Mucosa of stomach (tissue), 1 donor: ENCODE measurements at regions not wholly inside any gene's neighbourhood (a gene's known extent, or its start where the extent isn't known, plus 50 kb on each side); places are given as distances from the start of the nearest gene placed in this dataset.

Experiments used
- H3K27me3 ChIP-seq: one replicate; pipeline ENCODE4 v1.7.0; 2013; ENCODE audit warnings: mild to moderate bottlenecking, low read length; ENCODE audit not compliant: control insufficient read depth, insufficient read depth
- H3K36me3 ChIP-seq: one replicate; pipeline ENCODE4 v1.7.0; 2013; ENCODE audit warnings: low read length; ENCODE audit not compliant: control insufficient read depth, insufficient read depth
- H3K4me1 ChIP-seq: one replicate; pipeline ENCODE4 v1.7.0; 2013; ENCODE audit warnings: mild to moderate bottlenecking, low read length; ENCODE audit not compliant: control insufficient read depth, insufficient read depth
- H3K4me3 ChIP-seq: one replicate; pipeline ENCODE4 v1.7.0; 2013; ENCODE audit warnings: low read length
- H3K9ac ChIP-seq: one replicate; pipeline ENCODE4 v1.7.0; 2013; ENCODE audit warnings: mild to moderate bottlenecking, low read length, moderate library complexity
- H3K9me3 ChIP-seq: one replicate; pipeline ENCODE4 v1.7.0; 2013; ENCODE audit warnings: mild to moderate bottlenecking, low read length, moderate library complexity; ENCODE audit not compliant: control insufficient read depth
- donor health status: Pancreatic carcinoma.

DNA sequence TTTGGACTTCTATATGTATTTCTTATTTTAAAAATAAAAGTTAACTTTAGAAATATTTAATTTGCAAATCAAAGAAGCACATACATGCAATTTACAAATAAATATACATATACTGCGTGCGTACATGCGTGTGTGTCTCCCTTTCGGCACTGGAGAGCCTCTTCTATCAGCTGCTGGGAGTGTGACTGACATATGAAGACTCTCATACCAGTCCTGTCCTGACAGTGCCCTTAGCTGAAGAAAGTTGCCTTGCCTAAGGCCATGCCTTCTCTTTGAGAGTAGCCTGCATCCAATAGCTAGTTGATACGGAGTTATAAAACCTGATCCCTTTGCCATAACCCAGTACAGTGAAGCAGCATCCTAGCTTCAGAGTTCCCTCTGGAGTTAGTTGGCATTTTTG is 282.4 kb upstream of the NEGR1 start:
- Histone ChIP-seq H3K4me3 (no peak overlapping the region), H3K27me3 (no peaks in the 10 kb centered on the region), H3K4me1 (no peaks in the 10 kb centered on the region), H3K9me3 (no peaks in the 10 kb centered on the region), H3K9ac (no peak overlapping the region), H3K36me3 (no peaks in the 10 kb centered on the region)

DNA sequence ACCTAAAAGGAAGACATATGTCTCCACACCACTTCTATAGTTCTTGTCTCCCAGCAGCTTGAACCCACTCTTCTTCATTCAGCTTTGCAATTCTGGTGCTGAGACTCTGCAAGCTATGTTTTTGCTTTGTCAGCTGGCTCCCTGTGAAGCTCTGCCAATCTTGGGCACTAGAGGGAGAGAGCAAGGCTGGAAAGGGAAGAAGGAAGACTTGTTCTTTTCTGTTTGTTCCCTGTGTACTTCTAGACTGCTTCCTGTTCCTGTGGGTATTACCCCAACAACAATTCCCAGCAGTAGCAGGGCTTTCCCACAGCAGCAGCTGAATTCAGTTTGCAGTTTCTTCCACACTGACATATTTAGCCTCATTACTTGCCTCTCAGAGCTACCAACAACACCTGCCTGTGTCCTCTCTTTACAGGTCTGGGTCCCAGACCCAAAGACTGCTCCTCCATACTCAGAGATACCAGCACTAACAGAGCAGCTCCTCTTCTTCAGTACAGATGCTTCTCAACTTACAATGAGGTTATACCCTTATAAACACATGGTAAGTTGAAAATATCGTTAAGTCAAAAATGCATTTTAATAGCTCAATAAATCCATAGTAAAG is 275.2 kb upstream of the NEGR1 start:
- H3K27me3 ChIP-seq: no peaks in the 10 kb centered on the region
- H3K36me3 ChIP-seq: no peaks in the 10 kb centered on the region
- H3K4me1 ChIP-seq: no peaks in the 10 kb centered on the region
- no peaks in the 10 kb centered on the region for H3K9me3 ChIP-seq
- H3K4me3 ChIP-seq: no peak overlapping the region
- no peak overlapping the region for H3K9ac ChIP-seq

DNA sequence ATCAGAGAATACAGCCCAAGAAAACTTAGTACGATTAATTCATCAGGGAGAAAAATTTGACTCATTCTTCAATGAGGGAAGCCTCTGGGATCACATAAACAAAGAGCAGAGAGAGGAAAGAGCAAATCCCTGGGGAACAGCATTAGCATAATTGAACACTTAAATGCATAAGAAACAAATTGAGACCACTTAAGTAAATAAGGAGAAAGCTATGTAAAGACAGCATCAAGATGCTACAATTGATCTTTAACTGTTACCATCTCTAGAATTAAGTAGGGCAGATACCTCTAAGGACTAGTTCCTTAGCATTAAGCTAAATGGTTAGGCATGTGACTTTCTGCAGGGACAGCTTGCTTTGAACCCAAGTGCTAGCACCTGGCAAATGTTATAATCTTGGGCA is 265.1 kb upstream of the NEGR1 start:
- Histone ChIP-seq H3K27me3 (no peaks in the 10 kb centered on the region), H3K9me3 (no peaks in the 10 kb centered on the region), H3K4me3 (no peak overlapping the region), H3K9ac (no peak overlapping the region), H3K4me1 (no peaks in the 10 kb centered on the region), H3K36me3 (no peaks in the 10 kb centered on the region)

DNA sequence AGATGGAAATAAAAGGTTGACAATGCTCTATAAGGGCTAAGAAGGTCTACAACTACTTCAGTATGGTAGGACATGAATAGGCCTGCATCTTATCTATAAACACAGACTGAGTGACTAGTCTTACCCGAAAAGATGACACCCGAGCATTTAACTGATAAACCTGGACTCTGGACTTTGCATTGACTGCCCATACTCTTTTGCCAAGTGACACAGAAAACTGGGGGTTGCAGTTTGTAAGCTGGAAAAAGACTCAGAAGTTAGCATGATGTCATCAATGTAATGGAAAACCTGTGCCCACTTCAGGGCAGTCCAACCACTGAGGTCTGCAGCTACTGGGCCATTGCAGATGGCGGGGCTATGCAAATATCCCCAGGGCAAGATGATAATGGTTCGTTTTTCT is 258.3 kb upstream of the NEGR1 start:
- Histone ChIP-seq H3K27me3 (no peaks in the 10 kb centered on the region), H3K9ac (no peak overlapping the region), H3K4me3 (no peak overlapping the region), H3K36me3 (no peaks in the 10 kb centered on the region), H3K4me1 (no peaks in the 10 kb centered on the region), H3K9me3 (no peaks in the 10 kb centered on the region)

- Histone ChIP-seq H3K9me3 (no peaks in the 10 kb centered on the region), H3K9ac (no peak overlapping the region), H3K36me3 (no peaks in the 10 kb centered on the region), H3K4me1 (no peaks in the 10 kb centered on the region), H3K27me3 (no peaks in the 10 kb centered on the region), H3K4me3 (no peak overlapping the region)
These were observed 253.1 kb upstream of the NEGR1 start for GRCh38 chr1:72535470-72535869.

DNA sequence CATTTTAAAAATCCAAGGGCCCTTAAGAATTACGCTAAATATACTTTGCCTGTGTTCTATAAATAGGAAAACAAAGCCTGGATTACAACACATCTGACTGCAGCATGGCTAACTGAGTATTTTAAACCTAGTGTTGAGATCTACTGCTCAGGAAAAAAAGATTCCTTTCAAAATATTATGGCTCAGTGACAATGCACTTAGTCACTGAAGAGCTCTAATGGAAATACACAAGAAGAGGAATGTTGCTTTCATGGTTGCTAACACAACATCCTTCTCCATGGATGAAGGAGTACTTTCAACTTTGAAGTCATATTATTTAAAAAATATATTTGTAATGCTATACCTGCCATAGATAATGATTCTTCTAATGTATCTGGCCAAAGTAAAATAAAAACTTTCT is 248.3 kb upstream of the NEGR1 start:
- Histone ChIP-seq H3K36me3 (no peaks in the 10 kb centered on the region), H3K9ac (no peak overlapping the region)

GRCh38 chr1:72526926-72527325 is 244.6 kb upstream of the NEGR1 start:
- no peak overlapping the region for H3K4me3 ChIP-seq
- no peaks in the 10 kb centered on the region for H3K27me3 ChIP-seq
- no peaks in the 10 kb centered on the region for H3K4me1 ChIP-seq
- no peaks in the 10 kb centered on the region for H3K9me3 ChIP-seq
- no peak overlapping the region for H3K9ac ChIP-seq
- H3K36me3 ChIP-seq: no peaks in the 10 kb centered on the region

More for the DNA sequence above, 248.3 kb upstream of the NEGR1 start:
- no peaks in the 10 kb centered on the region for H3K4me1 ChIP-seq
- H3K9me3 ChIP-seq: no peaks in the 10 kb centered on the region
- H3K4me3 ChIP-seq: no peak overlapping the region
- H3K27me3 ChIP-seq: no peaks in the 10 kb centered on the region

- Histone ChIP-seq H3K4me1 (no peaks in the 10 kb centered on the region), H3K36me3 (no peaks in the 10 kb centered on the region), H3K27me3 (no peaks in the 10 kb centered on the region), H3K4me3 (no peak overlapping the region), H3K9ac (no peak overlapping the region), H3K9me3 (no peaks in the 10 kb centered on the region)
These were observed 241.7 kb upstream of the NEGR1 start for GRCh38 chr1:72524021-72524420.

DNA sequence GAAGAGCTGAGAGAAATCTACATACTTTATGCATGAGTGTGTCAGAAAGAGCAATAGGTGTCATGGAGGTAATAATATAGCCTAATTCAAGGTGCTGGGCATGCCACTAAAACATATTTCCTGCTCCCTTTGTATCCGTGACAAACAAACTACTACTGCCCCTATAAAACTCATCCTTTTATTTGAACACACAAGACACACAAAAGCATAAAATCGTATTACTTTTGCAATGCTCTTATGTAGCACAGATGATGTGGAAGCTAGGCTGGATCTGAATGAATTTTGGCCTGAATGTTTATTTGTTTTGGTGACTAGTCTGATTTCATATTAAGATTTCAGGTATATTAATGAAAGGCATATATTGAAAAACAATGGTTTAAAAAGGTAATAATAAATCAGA is 239.3 kb upstream of the NEGR1 start:
- Histone ChIP-seq H3K9ac (no peak overlapping the region), H3K4me3 (no peak overlapping the region), H3K36me3 (no peaks in the 10 kb centered on the region), H3K4me1 (no peaks in the 10 kb centered on the region), H3K9me3 (no peaks in the 10 kb centered on the region), H3K27me3 (no peaks in the 10 kb centered on the region)

- no peaks in the 10 kb centered on the region for H3K36me3 ChIP-seq
- no peaks in the 10 kb centered on the region for H3K4me1 ChIP-seq
- no peak overlapping the region for H3K9ac ChIP-seq
- no peaks in the 10 kb centered on the region for H3K27me3 ChIP-seq
- H3K9me3 ChIP-seq: no peaks in the 10 kb centered on the region
- H3K4me3 ChIP-seq: no peak overlapping the region
These were observed 234.5 kb upstream of the NEGR1 start for GRCh38 chr1:72516826-72517225.

DNA sequence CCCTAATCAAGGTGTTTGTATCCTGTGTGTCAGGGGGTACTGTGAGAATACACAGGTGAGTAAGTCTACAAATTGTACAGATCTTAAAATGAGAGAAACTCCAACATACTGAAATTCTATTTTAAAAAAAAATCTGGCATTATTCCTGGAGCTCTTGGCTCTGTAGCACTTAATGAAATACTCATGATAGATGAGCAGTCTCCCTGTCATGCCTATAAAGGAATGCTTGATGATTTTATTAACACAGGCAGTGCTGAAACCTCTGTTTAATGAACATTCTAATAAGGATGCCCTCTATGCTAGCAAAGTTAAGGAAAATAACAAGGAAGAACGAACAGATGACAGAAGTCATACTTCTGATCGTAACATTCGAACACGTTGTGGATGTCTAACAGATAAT is 233.9 kb upstream of the NEGR1 start:
- no peak overlapping the region for H3K4me3 ChIP-seq
- H3K27me3 ChIP-seq: no peaks in the 10 kb centered on the region
- no peaks in the 10 kb centered on the region for H3K36me3 ChIP-seq
- H3K9ac ChIP-seq: no peak overlapping the region
- no peaks in the 10 kb centered on the region for H3K4me1 ChIP-seq
- no peaks in the 10 kb centered on the region for H3K9me3 ChIP-seq

DNA sequence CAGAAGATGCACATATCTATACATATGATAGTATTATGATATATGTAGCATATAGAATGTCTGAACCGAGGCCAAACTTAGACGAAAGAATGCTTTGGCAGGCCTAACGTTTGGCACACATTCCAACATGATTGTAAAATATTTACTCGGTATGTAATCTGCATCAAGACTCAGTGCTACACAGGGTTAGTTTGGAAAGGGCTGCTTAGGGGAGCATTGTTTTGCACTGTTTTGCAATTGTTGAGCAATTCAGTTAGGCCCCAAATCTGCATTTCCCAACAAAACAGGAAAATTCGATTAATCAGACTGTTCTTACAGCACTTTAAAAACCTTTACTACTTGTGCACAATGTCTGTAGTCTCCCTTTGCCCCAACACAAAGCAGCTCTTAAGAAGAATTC is 216.0 kb upstream of the NEGR1 start:
- H3K36me3 ChIP-seq: no peaks in the 10 kb centered on the region
- H3K27me3 ChIP-seq: no peaks in the 10 kb centered on the region
- H3K9me3 ChIP-seq: no peaks in the 10 kb centered on the region

DNA sequence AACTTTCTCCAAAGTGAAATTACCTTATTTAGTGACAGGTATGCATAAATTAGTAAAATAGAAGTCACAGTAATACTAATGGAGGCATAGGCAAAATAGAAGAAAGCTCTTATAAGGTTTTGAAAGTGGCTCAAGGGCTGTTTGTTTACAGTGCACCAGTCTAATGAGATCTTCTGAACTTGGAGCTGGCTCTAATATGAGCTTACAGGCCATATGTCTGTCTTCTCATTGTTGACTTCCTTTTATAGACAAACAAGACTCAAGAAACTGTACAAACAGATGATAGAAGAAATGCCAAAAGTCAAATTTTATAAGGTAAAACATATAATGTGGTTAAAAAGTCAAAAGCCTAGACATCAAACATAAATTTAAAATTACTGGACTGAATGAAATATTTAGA is 207.5 kb upstream of the NEGR1 start:
- no peaks in the 10 kb centered on the region for H3K36me3 ChIP-seq
- no peak overlapping the region for H3K4me3 ChIP-seq
- H3K9me3 ChIP-seq: no peaks in the 10 kb centered on the region
- no peak overlapping the region for H3K9ac ChIP-seq
- H3K4me1 ChIP-seq: no peaks in the 10 kb centered on the region
- no peaks in the 10 kb centered on the region for H3K27me3 ChIP-seq

More for the DNA sequence above, 216.0 kb upstream of the NEGR1 start:
- no peaks in the 10 kb centered on the region for H3K4me1 ChIP-seq
- no peak overlapping the region for H3K9ac ChIP-seq
- no peak overlapping the region for H3K4me3 ChIP-seq
